GM23248 (cell line): ENCODE measurements at regions not wholly inside any gene's neighbourhood (a gene's known extent, or its start where the extent isn't known, plus 50 kb on each side); places are given as distances from the start of the nearest gene placed in this dataset.

ENCODE experiments used
- EZH2 ChIP-seq: fragments of 200-600 bp; sonication (generic); IDR thresholded peaks from 2 replicates; pipeline ENCODE4 v1.6.1; 2018; ENCODE audit warnings: antibody characterized with exemption, mild to moderate bottlenecking; ENCODE audit not compliant: insufficient read depth, poor library complexity, severe bottlenecking
- EZH2phosphoT487 ChIP-seq: fragments of 200-600 bp; sonication (generic); IDR thresholded peaks from 2 replicates; pipeline ENCODE4 v1.6.1; 2018; ENCODE audit warnings: antibody characterized with exemption, moderate library complexity, mild to moderate bottlenecking, low read depth; ENCODE audit not compliant: insufficient read depth

DNA sequence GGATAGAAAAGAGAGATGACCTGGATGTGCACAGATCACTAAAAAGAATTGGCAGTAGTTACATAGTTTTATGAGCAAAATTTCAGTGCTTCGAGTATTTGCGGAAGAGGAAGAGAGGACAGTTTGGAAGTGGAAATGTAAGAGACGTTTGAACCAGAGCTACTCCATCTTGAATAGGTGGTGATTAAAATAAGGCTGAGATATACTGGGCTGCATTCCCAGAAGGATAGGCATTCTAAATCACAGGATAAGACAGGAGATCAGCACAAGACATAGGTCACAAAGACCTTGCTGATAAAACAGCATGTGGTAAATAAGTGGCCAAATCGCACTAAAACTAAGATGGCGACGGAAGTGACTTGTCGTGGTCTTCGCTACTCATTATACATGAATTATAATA is 453.3 kb downstream of the COL11A1 start:
- TF ChIP-seq EZH2phosphoT487, result no peak
- TF ChIP-seq EZH2, result no peak
